ENCODE measurements at regions not wholly inside any gene's neighbourhood (a gene's known extent, or its start where the extent isn't known, plus 50 kb on each side); places are given as distances from the start of the nearest gene placed in this dataset.

DNA sequence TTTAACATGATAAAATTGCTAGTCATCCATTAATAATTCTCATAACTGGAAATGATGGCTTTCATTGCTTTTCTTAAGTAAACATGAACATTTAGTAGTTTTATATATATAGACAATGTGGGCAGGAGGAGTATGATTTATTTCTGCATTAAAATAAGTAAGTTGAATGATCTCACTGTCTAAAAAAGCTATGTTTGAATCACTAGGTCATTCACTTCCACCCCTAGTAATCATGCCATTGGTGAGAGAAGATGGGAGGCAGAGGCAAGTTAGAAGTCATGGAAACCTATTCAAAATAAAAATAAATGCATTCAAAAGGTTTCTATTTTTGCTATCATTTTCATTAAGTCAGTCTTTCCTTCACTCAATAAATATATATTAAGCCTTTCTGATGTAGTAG lies 226.4 kb downstream of the DUSP10 start:
- Histone ChIP-seq H3K27me3 (ENCODE audit: low read length) (no peaks in the 10 kb centered on the region), H3F3A (ENCODE audit: low read length, unreplicated experiment) (no peaks in the 10 kb centered on the region), H3K4me2 (ENCODE audit: low read length) (no peak overlapping the region), H3K4me1 (ENCODE audit: insufficient read depth, low read length) (no peaks in the 10 kb centered on the region), H3K36me3 (ENCODE audit: low read depth, low read length) (no peaks in the 10 kb centered on the region), H3K4me3 (ENCODE audit: low read length) (no peak overlapping the region), H2AFZ (ENCODE audit: low read length) (no peak overlapping the region), H4K20me1 (ENCODE audit: low read length) (no peaks in the 10 kb centered on the region), H3K79me2 (ENCODE audit: low read length) (no peaks in the 10 kb centered on the region), H3K9me2 (replicated peaks; ENCODE audit: low read length) (0 out of 2 replicates have a peak, but pooled peaks cover 3% of the 10 kb centered on the region), H3K27ac (ENCODE audit: low read length) (no peak overlapping the region), H3K9ac (ENCODE audit: low read length) (no peak overlapping the region), H3K9me3 (ENCODE audit: low read length) (no peaks in the 10 kb centered on the region)
- POLR2A ChIA-PET (ENCODE audit: unreplicated experiment), result interaction anchor here (0.6 kb wide), 1 partner anchor 377 kb away, joined by 3 read pairs; no protein-coding TSS in a partner anchor
- BruUV-seq (replicated peaks), result no TSS peak
- CTCF ChIA-PET, result interaction anchor here (0.8 kb wide), 2 partner anchors 37 to 55 kb away, joined by 3 to 4 read pairs; no protein-coding TSS in a partner anchor
- DNase-seq, result no peak
- intact Hi-C loops (cut with micrococcal nuclease), result loop anchor here (1.0 kb wide), 2 partner anchors 75 to 227 kb away; partner anchors contain the start of gene DUSP10
- ATAC-seq, result peak; percentile 89
- TF ChIP-seq EZH2 (IDR thresholded peaks at IDR 0.05; ENCODE audit: low read length, unreplicated experiment) (no peak), EZH2phosphoT487 (IDR thresholded peaks at IDR 0.05; ENCODE audit: borderline replicate concordance, low read length) (no peak)
- TF ChIP-seq, protein P1, sequence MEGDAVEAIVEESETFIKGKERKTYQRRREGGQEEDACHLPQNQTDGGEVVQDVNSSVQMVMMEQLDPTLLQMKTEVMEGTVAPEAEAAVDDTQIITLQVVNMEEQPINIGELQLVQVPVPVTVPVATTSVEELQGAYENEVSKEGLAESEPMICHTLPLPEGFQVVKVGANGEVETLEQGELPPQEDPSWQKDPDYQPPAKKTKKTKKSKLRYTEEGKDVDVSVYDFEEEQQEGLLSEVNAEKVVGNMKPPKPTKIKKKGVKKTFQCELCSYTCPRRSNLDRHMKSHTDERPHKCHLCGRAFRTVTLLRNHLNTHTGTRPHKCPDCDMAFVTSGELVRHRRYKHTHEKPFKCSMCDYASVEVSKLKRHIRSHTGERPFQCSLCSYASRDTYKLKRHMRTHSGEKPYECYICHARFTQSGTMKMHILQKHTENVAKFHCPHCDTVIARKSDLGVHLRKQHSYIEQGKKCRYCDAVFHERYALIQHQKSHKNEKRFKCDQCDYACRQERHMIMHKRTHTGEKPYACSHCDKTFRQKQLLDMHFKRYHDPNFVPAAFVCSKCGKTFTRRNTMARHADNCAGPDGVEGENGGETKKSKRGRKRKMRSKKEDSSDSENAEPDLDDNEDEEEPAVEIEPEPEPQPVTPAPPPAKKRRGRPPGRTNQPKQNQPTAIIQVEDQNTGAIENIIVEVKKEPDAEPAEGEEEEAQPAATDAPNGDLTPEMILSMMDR (conservative IDR thresholded peaks at IDR 0.05; ENCODE audit: low read depth, low read length), result no peak

- Histone ChIP-seq H2AFZ (ENCODE audit: low read length) (no peak overlapping the region), H3K79me2 (ENCODE audit: low read length) (no peaks in the 10 kb centered on the region), H3K36me3 (ENCODE audit: low read depth, low read length) (no peaks in the 10 kb centered on the region), H3K4me1 (ENCODE audit: insufficient read depth, low read length) (no peaks in the 10 kb centered on the region), H3K4me2 (ENCODE audit: low read length) (no peak overlapping the region), H3K4me3 (ENCODE audit: low read length) (no peak overlapping the region), H3K27ac (ENCODE audit: low read length) (no peak overlapping the region), H3K9me3 (ENCODE audit: low read length) (no peaks in the 10 kb centered on the region), H4K20me1 (ENCODE audit: low read length) (no peaks in the 10 kb centered on the region), H3K27me3 (ENCODE audit: low read length) (no peaks in the 10 kb centered on the region), H3K9me2 (replicated peaks; ENCODE audit: low read length) (0 out of 2 replicates have a peak, but pooled peaks cover 3% of the 10 kb centered on the region), H3K9ac (ENCODE audit: low read length) (no peak overlapping the region), H3F3A (ENCODE audit: low read length, unreplicated experiment) (no peaks in the 10 kb centered on the region)
- TF ChIP-seq EZH2phosphoT487 (IDR thresholded peaks at IDR 0.05; ENCODE audit: borderline replicate concordance, low read length), result no peak
- TF ChIP-seq, protein P1 (conservative IDR thresholded peaks at IDR 0.05; ENCODE audit: low read depth, low read length), result no peak
- TF ChIP-seq EZH2 (IDR thresholded peaks at IDR 0.05; ENCODE audit: low read length, unreplicated experiment), result no peak
- DNase-seq (no peak), ATAC-seq (no peak)
- CTCF ChIA-PET, result no interaction called here
- intact Hi-C loops (cut with micrococcal nuclease), result no loop called here
- POLR2A ChIA-PET (ENCODE audit: unreplicated experiment), result no interaction called here
- no TSS peak for BruUV-seq (replicated peaks)
These were observed 223.9 kb downstream of the DUSP10 start for GRCh38 chr1:221517961-221518360.

DNA sequence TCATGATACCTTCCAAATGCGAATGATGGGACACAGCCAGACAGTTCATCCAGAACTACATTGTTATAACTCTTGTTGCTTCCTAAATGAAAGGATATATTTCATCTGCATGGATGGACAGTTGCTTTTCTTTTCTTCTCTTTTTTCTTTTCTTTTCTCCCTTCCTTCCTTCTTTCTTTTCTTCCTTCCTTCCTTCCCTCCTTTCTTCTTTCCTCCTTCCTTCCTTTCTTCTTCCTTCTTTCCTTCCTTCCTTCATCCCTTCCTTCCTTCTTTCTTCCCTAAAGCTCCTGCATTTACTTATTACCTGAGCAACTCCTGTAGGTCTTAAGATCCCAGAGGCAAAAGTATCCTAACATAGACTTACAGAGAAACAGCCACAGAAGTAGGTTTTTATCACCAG lies 221.6 kb downstream of the DUSP10 start:
- no peaks in the 10 kb centered on the region for H4K20me1 ChIP-seq (ENCODE audit: low read length)

More for the DNA sequence above, 221.6 kb downstream of the DUSP10 start:
- no peaks in the 10 kb centered on the region for H3F3A ChIP-seq (ENCODE audit: low read length, unreplicated experiment)
- H3K9me3 ChIP-seq (ENCODE audit: low read length), result no peaks in the 10 kb centered on the region
- no peaks in the 10 kb centered on the region for H3K27me3 ChIP-seq (ENCODE audit: low read length)
- ATAC-seq (no peak), DNase-seq (no peak)
- H3K4me3 ChIP-seq (ENCODE audit: low read length), result no peak overlapping the region
- intact Hi-C loops (cut with micrococcal nuclease), result no loop called here
- BruUV-seq (replicated peaks), result no TSS peak
- TF ChIP-seq, protein P1 (conservative IDR thresholded peaks at IDR 0.05; ENCODE audit: low read depth, low read length), result no peak
- TF ChIP-seq EZH2phosphoT487 (IDR thresholded peaks at IDR 0.05; ENCODE audit: borderline replicate concordance, low read length), result no peak
- no peak for TF ChIP-seq EZH2 (IDR thresholded peaks at IDR 0.05; ENCODE audit: low read length, unreplicated experiment)
- no peaks in the 10 kb centered on the region for H3K36me3 ChIP-seq (ENCODE audit: low read depth, low read length)
- no peak overlapping the region for H3K4me2 ChIP-seq (ENCODE audit: low read length)
- no peaks in the 10 kb centered on the region for H3K79me2 ChIP-seq (ENCODE audit: low read length)
- no peak overlapping the region for H3K9ac ChIP-seq (ENCODE audit: low read length)
- no peak overlapping the region for H3K27ac ChIP-seq (ENCODE audit: low read length)
- H3K4me1 ChIP-seq (ENCODE audit: insufficient read depth, low read length), result no peaks in the 10 kb centered on the region
- H2AFZ ChIP-seq (ENCODE audit: low read length), result no peak overlapping the region
- ChIA-PET CTCF (no interaction called here), POLR2A (ENCODE audit: unreplicated experiment) (no interaction called here)
- 0 out of 2 replicates have a peak, but pooled peaks cover 3% of the 10 kb centered on the region for H3K9me2 ChIP-seq (replicated peaks; ENCODE audit: low read length)

All from PC-3 (cell line).